GM19395 (cell line): ENCODE measurements at regions not wholly inside any gene's neighbourhood (a gene's known extent, or its start where the extent isn't known, plus 50 kb on each side); places are given as distances from the start of the nearest gene placed in this dataset.
"Not testable (repeated sequence)": the region's sequence is repeated elsewhere in the genome, so short reads cannot be mapped to it uniquely, and the experiment has no call there.

Experiments used
- ATAC-seq: cut with Tn5 transposase; IDR thresholded peaks from one replicate; pipeline ENCODE4 v1.9.1; 2021; ENCODE audit warnings: mild to moderate bottlenecking, moderate library complexity; ENCODE audit not compliant: unreplicated experiment

- no peak for ATAC-seq
Measured at GRCh38 chr1:221549815-221550214, 192.1 kb downstream of the DUSP10 start.

GRCh38 chr1:221552792-221553191 is 189.1 kb downstream of the DUSP10 start:
- not testable (repeated sequence) for ATAC-seq

GRCh38 chr1:221555689-221556433 is 186.0 kb downstream of the DUSP10 start:
- no peak for ATAC-seq

GRCh38 chr1:221556435-221556834 is 185.5 kb downstream of the DUSP10 start:
- no peak for ATAC-seq

GRCh38 chr1:221557013-221557412 is 184.9 kb downstream of the DUSP10 start:
- no peak for ATAC-seq

- no peak for ATAC-seq
Measured at GRCh38 chr1:221558396-221558795, 183.5 kb downstream of the DUSP10 start.

- ATAC-seq: no peak
Measured at GRCh38 chr1:221559911-221560310, 182.0 kb downstream of the DUSP10 start.

GRCh38 chr1:221562542-221563475 is 179.1 kb downstream of the DUSP10 start:
- ATAC-seq: no peak

GRCh38 chr1:221563476-221563921 is 178.4 kb downstream of the DUSP10 start:
- ATAC-seq: no peak

GRCh38 chr1:221564891-221565290 is 177.0 kb downstream of the DUSP10 start:
- no peak for ATAC-seq

- ATAC-seq: no peak
Measured at GRCh38 chr1:221565711-221566110, 176.2 kb downstream of the DUSP10 start.

GRCh38 chr1:221567859-221568507 is 173.9 kb downstream of the DUSP10 start:
- no peak for ATAC-seq

- no peak for ATAC-seq
Measured at GRCh38 chr1:221573756-221574155, 168.1 kb downstream of the DUSP10 start.

- ATAC-seq: no peak
Measured at GRCh38 chr1:221574529-221574928, 167.4 kb downstream of the DUSP10 start.

GRCh38 chr1:221575605-221576004 is 166.3 kb downstream of the DUSP10 start:
- ATAC-seq: no peak

- no peak for ATAC-seq
Measured at GRCh38 chr1:221576268-221576667, 165.6 kb downstream of the DUSP10 start.

- no peak for ATAC-seq
Measured at GRCh38 chr1:221583465-221583864, 158.4 kb downstream of the DUSP10 start.

- ATAC-seq: not testable (repeated sequence)
Measured at GRCh38 chr1:221587013-221587412, 154.9 kb downstream of the DUSP10 start.

GRCh38 chr1:221591250-221591649 is 150.6 kb downstream of the DUSP10 start:
- ATAC-seq: not testable (repeated sequence)

- ATAC-seq: no peak
Measured at GRCh38 chr1:221594576-221594975, 147.3 kb downstream of the DUSP10 start.

- ATAC-seq: no peak
Measured at GRCh38 chr1:221598122-221598521, 143.8 kb downstream of the DUSP10 start.
